ENCODE measurements at regions not wholly inside any gene's neighbourhood (a gene's known extent, or its start where the extent isn't known, plus 50 kb on each side); places are given as distances from the start of the nearest gene placed in this dataset.

- TF ChIP-seq POLR2AphosphoS5 (IDR thresholded peaks at IDR 0.05) = no peak
- no peak for TF ChIP-seq CTCF (IDR thresholded peaks at IDR 0.05)
Measured at GRCh38 chr12:78328524-78328923, 497.8 kb downstream of the NAV3 start.

Data from prostate gland (tissue), 2 donors.